DMS53 (cell line): ENCODE measurements at regions not wholly inside any gene's neighbourhood (a gene's known extent, or its start where the extent isn't known, plus 50 kb on each side); places are given as distances from the start of the nearest gene placed in this dataset.

Experiments used
- DNase-seq: peaks from one replicate; lab custom pipeline; 2025; lab: John Stamatoyannopoulos, UW

- DNase-seq: no peak
These were observed 179.8 kb downstream of the KCNRG start for GRCh38 chr13:50195045-50195444.

- no peak for DNase-seq
These were observed 180.9 kb downstream of the KCNRG start for GRCh38 chr13:50196118-50196517.

DNA sequence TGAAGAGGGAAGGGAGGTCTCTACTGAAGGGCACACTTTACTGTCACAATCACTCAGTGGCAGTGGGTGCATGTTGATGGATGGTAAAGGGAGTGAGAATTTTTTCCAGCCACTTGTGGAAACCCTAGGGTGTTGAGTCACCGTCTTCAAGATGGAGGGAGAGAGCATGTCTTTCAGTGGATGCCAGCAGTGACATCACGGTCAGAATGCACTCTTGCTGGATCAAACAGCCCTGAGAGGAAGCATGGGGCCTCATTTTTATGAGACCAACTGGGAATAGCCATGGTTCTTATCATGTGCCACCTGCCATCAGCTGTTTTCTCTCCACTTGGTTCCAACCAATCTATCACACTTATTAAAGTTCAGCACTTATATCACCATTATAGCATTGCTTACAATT, 182.5 kb downstream of the KCNRG start:
- DNase-seq: no peak

- DNase-seq: no peak
These were observed 183.3 kb downstream of the KCNRG start for GRCh38 chr13:50198508-50198907.

- DNase-seq: no peak
These were observed 185.3 kb downstream of the KCNRG start for GRCh38 chr13:50200569-50200968.

GRCh38 chr13:50200988-50201387, 185.7 kb downstream of the KCNRG start:
- no peak for DNase-seq

GRCh38 chr13:50202485-50202884, 187.2 kb downstream of the KCNRG start:
- no peak for DNase-seq

DNA sequence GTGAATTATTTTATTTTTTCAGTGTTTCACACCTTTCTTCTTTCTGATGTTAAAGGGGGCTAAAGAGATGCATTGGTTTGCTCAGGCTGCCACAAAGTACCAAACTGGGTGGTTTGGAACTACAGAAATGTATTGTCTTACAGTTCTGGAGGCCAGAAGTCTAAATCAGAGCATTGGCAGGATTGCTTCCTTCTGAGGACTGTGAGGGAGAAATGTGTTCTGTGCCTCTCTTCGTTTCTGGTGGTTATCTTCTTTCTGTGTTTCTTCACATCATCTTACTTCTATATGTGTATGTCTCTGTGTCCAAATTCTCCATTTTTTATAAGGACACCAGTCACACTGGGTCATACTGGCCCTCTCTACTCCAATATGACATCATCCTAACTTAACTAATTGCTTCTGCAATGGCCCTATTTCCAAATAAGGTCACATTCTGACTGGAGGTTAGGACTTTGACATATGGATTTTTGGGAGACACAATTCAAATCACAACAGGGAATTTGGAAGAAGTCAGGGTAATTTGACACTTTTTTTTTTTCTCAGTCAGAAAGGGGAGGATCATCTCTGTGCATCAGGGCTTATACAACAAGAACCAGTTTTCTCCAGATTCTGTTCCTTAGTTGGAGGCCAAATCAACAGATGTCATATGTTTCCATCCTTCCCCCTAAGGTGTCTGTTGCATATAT, 188.2 kb downstream of the KCNRG start:
- DNase-seq: no peak

GRCh38 chr13:50205581-50205980, 190.3 kb downstream of the KCNRG start:
- DNase-seq: no peak

DNA sequence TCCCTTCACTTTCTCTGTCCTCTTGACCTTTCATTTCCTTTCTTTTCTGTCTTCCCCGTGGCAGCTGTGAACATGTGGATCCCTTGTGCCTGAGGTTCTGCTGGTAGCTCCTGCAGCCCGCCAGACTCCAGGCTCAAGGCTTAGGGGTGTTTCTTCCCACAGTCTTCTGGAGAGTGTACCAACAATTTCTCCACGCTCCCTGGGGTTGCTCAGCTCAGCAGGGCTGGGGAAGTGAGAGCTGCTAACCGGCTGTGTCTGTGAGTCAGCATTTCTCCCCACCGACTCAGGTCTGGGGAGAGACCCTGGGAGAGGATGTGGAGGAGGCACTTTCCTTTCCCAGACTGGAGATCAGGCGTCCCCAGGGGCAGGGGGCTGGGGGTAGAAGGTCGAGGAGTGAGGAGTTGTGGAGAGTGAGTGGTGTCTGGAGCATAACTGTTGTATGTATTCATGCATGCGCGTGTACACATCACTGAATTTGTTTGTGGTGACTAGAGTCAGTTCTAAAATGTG, 193.6 kb downstream of the KCNRG start:
- peak; percentile 19 for DNase-seq

GRCh38 chr13:50209631-50210030, 194.4 kb downstream of the KCNRG start:
- no peak for DNase-seq

DNA sequence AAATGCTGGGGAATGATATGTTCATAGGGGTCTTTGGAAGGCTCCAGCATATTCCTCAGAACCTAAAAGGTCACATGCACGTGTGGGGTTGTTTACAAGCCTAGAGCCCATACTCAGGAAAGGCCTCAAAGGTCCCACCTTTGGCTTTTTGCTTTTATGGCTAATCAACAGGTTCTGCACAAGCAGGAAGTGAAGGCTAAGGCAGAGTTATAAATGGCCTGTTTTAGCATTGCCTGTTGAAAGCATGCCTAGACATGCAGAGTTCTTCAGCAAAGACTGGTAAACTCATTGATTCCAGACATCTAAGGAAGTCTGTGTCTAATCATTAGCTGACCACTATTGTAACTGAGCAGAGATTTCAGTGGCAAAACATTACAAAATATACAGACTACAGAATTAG, 198.3 kb downstream of the KCNRG start:
- DNase-seq: no peak

- no peak for DNase-seq
These were observed 199.3 kb downstream of the KCNRG start for GRCh38 chr13:50214514-50214913.

DNA sequence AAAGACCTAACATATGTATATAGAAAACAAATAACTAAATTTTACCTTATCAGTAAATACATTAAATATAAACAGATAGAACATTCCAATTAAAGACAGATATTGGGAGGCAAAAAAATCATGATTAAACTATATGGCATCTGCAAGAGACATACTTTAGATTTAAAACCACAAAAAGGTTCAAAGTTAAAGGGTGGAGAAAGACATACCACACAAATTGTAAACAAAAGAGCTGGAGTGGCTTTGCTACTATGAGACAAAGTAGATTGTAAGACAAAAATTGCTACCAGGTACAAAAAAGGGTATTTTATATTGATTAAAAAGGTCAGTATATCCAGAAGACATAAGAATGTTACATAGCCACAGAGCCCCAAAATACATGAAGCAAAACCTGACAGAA, 200.2 kb downstream of the KCNRG start:
- DNase-seq: no peak

DNA sequence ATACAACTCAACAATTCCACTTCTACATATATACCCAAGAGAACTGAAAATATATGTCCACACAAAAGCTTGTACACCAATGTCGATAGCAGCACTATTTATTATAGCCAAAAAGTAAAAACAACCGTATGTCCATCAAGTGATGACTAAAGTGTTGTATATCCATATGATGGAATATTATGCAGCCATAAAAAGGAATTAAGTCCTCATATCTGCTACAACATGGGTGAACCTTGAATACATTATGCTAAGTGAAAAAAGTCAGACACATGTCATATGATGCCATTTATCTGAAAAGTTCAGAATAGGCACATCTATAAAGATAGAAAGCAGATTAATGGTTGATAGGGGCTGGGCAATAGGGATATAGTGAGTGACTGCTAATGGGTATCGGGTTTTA, 204.5 kb downstream of the KCNRG start:
- no peak for DNase-seq

DNA sequence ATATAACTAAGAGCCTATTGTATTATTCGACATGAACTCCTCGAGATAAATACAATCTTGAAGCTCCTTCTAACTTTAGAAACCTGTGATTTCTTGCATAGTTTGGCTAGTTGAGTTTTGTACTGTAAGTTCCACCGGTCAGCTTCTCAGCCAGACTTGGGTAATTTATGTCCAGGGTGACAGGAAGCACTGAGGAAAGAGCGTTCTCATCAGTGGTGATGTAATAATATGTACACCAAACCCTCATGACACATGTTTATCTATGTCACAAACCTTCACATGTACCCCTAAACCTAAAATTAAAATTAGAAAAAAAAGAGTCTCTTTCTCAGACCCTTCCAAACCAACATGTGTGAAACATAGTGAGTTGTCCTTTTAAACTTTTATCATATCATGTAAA, 205.7 kb downstream of the KCNRG start:
- no peak for DNase-seq

DNA sequence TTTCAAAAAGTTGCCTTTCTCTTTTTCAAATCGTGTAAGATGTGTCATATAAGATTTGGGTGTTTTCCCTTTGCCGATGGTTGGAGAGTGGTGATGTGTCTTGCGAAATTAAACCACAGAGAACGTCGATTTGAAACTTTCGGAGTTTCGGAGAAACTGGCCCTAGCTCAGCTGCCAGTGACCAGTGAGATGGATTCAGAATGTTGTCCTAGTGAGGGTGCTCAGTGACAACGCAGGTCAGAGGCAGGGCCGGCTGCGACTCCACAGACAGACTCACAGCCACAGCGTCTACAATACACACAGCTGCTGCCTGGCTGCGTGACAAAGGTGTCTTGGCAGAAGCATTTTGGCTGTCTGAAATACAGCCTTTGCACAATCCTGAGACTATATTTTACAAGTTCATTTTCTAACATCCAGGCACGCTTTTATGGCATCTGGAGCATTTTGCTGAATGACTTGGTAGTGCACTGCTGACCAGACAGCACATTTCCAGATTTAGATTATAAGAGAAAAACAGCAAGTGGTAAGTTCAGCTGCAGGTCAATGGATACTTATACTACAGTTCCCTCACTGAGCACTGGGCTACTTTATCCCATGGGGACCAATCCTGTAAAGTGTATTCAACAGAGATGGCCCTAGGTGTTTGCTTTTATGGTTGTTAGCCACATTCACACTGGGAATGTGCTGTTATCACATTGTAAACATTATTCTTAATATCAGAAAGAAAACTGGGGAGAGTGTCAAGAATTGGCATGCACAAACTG, 207.5 kb downstream of the KCNRG start:
- no peak for DNase-seq

GRCh38 chr13:50224534-50224933, 209.3 kb downstream of the KCNRG start:
- DNase-seq: no peak

GRCh38 chr13:50225193-50226155, 210.2 kb downstream of the KCNRG start:
- no peak for DNase-seq

GRCh38 chr13:50226515-50227155, 211.4 kb downstream of the KCNRG start:
- peak; percentile 29 for DNase-seq

GRCh38 chr13:50227361-50227760, 212.1 kb downstream of the KCNRG start:
- no peak for DNase-seq

DNA sequence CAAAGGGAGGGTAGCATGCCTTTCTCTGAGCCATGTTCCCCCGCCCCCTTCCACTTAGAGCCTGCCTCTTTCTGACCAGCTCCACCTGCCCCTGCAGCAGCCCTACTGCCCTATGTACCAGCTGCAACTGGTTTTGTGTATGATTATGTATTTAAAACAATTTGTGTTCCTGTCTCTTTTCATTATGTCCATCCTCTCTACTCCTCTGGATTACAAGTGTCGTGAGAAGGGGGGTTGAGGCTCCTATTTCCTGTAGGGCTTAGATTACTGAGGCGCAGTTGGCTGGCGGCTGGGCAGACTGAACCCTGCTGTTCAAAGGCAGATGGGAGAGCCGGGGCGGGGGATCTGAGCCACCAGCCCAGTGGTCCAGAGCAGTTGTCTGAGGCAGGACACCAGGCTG, 213.3 kb downstream of the KCNRG start:
- no peak for DNase-seq
